HFF-Myc (cell line): ENCODE measurements at regions not wholly inside any gene's neighbourhood (a gene's known extent, or its start where the extent isn't known, plus 50 kb on each side); places are given as distances from the start of the nearest gene placed in this dataset.

ENCODE experiments used
- DNase-seq: peaks from one replicate; pipeline ENCODE4 v3.0.0-alpha.2; 2011; ENCODE audit warnings: low read depth; ENCODE audit errors: extremely low read depth
- H3K4me3 ChIP-seq: replicated peaks from 2 replicates; pipeline ENCODE4 v1.5.1; 2011; ENCODE audit warnings: low read depth, mild to moderate bottlenecking, control low read depth, low read length
- CTCF ChIP-seq: IDR thresholded peaks from 2 replicates; pipeline ENCODE4 v1.5.1; 2012; ENCODE audit warnings: mild to moderate bottlenecking, low read depth, low read length, control low read depth; ENCODE audit errors: missing control alignments

DNA sequence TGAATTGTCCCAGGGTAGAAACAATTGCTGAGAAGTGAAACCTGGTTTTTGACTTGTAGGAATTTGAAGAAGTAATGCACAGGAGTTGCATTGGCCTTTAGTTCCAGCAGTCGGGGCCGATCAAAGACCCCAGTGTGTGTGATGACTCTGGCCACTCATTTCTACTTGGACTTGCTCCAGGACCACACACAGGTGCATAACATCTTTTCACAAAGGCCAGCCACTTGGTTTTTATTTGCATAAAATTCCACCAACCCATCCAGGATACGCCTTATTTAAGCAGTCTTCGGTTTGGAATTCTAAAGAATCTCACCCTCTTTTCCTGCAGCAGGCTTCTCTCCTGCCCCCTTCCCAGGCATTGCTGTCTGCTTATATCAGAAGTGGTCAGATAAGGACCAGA, 162.0 kb upstream of the HABP2 start:
- TF ChIP-seq CTCF, result no peak
- no peak overlapping the region for H3K4me3 ChIP-seq

GRCh38 chr10:113397047-113397446, 155.8 kb upstream of the HABP2 start:
- DNase-seq, result no peak
- no peak for TF ChIP-seq CTCF
- H3K4me3 ChIP-seq, result no peak overlapping the region

More for the DNA sequence above, 162.0 kb upstream of the HABP2 start:
- no peak for DNase-seq

DNA sequence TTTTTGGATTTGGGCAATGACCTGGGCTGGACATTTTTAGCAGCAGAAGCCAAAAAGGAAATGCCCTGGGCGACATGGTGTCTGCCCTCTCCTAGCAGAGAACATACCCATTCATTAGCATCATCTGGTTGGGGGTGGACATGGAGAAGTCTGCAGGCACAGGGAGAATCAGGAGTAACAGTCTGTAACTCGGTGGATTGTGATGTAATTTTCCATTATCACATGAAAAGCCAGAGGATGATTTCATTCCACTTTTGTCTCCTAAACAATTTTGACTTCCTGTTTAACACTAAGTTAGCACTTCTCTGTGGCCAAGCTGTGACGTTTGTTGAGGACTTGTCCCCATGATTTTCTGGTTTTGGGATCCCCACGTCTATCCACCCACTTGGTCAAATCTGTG, 153.8 kb upstream of the HABP2 start:
- no peak for TF ChIP-seq CTCF

DNA sequence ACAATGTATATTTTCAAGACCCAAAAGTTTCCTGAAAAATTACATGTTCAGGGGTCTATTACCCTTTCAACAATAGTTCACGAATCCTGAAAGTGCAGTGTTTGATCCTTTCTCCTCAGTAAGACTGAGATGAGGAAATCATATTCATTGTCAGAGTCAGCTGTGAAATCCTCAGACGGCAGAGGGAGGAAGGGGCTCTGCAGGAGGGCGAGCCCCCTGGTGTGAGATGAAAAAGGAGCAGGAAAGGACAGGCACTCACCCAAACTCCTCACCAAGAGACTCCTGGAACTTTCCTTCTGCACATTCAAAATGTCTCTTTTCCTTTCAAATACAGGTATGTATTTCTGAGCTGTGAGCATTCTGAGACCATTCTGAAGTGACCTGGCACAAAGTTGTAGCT, 150.3 kb upstream of the HABP2 start:
- no peak for DNase-seq
- no peak overlapping the region for H3K4me3 ChIP-seq
- TF ChIP-seq CTCF, result no peak

More for the DNA sequence above, 153.8 kb upstream of the HABP2 start:
- no peak for DNase-seq
- no peak overlapping the region for H3K4me3 ChIP-seq

- H3K4me3 ChIP-seq, result no peak overlapping the region
- TF ChIP-seq CTCF, result no peak
- DNase-seq, result no peak
These were observed 145.6 kb upstream of the HABP2 start for GRCh38 chr10:113407218-113407617.

- DNase-seq, result no peak
- no peak overlapping the region for H3K4me3 ChIP-seq
- no peak for TF ChIP-seq CTCF
These were observed 143.7 kb upstream of the HABP2 start for GRCh38 chr10:113409175-113409574.

DNA sequence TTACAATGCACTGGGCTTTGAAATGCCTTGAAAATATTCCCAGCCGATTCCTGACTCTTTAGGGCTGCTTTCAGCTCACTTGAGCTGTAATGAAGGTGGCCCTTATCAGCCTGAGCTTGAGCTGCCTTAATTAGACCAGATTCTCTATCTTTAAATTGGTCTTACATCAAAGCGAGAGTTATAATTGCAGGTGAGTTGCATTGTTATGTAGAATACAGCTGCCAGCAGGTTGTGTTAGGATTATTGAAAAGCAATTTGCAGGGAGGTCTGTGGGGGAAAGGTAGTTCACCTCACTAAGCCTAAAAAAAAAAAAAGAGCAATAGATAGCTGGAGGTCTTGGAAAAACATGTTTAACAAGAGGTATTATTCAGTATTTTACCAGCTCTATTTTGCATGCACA, 142.2 kb upstream of the HABP2 start:
- TF ChIP-seq CTCF, result no peak
- no peak for DNase-seq

More for the DNA sequence above, 142.2 kb upstream of the HABP2 start:
- H3K4me3 ChIP-seq, result no peak overlapping the region
